ENCODE measurements at regions not wholly inside any gene's neighbourhood (a gene's known extent, or its start where the extent isn't known, plus 50 kb on each side); places are given as distances from the start of the nearest gene placed in this dataset.

- Histone ChIP-seq H3K36me3 (replicated peaks in 1 of 2; ENCODE audit: control insufficient read depth in 1 of 2, insufficient read depth in 2 of 2, low read length in 2 of 2) (no peaks in the 10 kb centered on the region), H4K20me1 (ENCODE audit: insufficient read depth, low read length) (no peaks in the 10 kb centered on the region), H3K79me2 (ENCODE audit: insufficient read depth, low read length) (no peaks in the 10 kb centered on the region), H3K27me3 (ENCODE audit: control insufficient read depth in 1 of 2, insufficient read depth in 2 of 2, low read length in 2 of 2) (no peaks in the 10 kb centered on the region), H3K9me3 (ENCODE audit: low read length) (no peaks in the 10 kb centered on the region), H3K9ac (ENCODE audit: insufficient read depth, low read depth, low read length) (no peak overlapping the region), H3K27ac (ENCODE audit: extremely low read length, insufficient read depth, low read length) (no peak overlapping the region), H2AFZ (ENCODE audit: low read length) (no peak overlapping the region), H3K4me1 (ENCODE audit: insufficient read depth, low read length) (peaks cover 29% of the 10 kb centered on the region), H3K4me3 (replicated peaks in 1 of 3; ENCODE audit: insufficient read depth in 1 of 3, low read depth in 2 of 3, low read length in 3 of 3) (no peak overlapping the region), H3K4me2 (ENCODE audit: low read depth, low read length) (peak overlapping the region; percentile 14; the same call in 1 of the 2 replicates)
- POLR2A ChIA-PET = interaction anchor here (0.6 to 1.2 kb wide), 4 partner anchors 8 to 541 kb away, joined by 3 to 5 read pairs (median 3); partner anchors contain the start of gene DEXI
- in situ Hi-C loops (cut with HindIII; ENCODE audit: extremely low pct_ligation_motif_present, low pct_unique_long_range_greater_than_20kb) = no loop called here
- CTCF ChIA-PET (ENCODE audit: low intra/inter-chr PET ratio, low total read pairs) = no interaction called here
- intact Hi-C loops (cut with micrococcal nuclease; ENCODE audit: unreplicated experiment) = no loop called here
- DNase-seq (ENCODE audit: low spot score) (no peak), ATAC-seq (no peak), FAIRE-seq (no peak)
- no TSS peak for BruUV-seq (replicated peaks)
- 84% methylated on average over 6 of the region's 6 CpGs for WGBS (ENCODE audit: low lambda C conversion rate)
- TF ChIP-seq FOXJ3 (CRISPR knock-in tag; IDR thresholded peaks at IDR 0.05; ENCODE audit: borderline replicate concordance) (0 out of 2 replicates have a peak, but pooled peaks have one; percentile 22), SOX13 (IDR thresholded peaks at IDR 0.05) (0 out of 2 replicates have a peak, but pooled peaks have one; percentile 16), SOX13 (CRISPR knock-in tag; conservative IDR thresholded peaks at IDR 0.05 in 1 of 2, IDR thresholded peaks at IDR 0.05 in 1 of 2) (no peak), TBX2 (CRISPR knock-in tag; IDR thresholded peaks at IDR 0.05; ENCODE audit: borderline replicate concordance) (0 out of 2 replicates have a peak, but pooled peaks have one; percentile 17), CAMTA2 (CRISPR knock-in tag; IDR thresholded peaks at IDR 0.05; ENCODE audit: borderline replicate concordance) (no peak), YEATS2 (CRISPR knock-in tag; IDR thresholded peaks at IDR 0.05; ENCODE audit: borderline replicate concordance) (0 out of 2 replicates have a peak, but pooled peaks have one; percentile 2), ZNF629 (CRISPR knock-in tag; conservative IDR thresholded peaks at IDR 0.05) (no peak), AHDC1 (CRISPR knock-in tag; IDR thresholded peaks at IDR 0.05; ENCODE audit: borderline replicate concordance) (peak; percentile 68; the same call in 1 of the 2 replicates), GLMP (CRISPR knock-in tag; IDR thresholded peaks at IDR 0.05; ENCODE audit: borderline replicate concordance) (no peak), ZNF121 (CRISPR knock-in tag; IDR thresholded peaks at IDR 0.05) (peak; percentile 73)
These were observed 103.6 kb downstream of the LITAF start for GRCh38 chr16:11482946-11483748.

All from HepG2 (cell line).